ENCODE measurements at regions not wholly inside any gene's neighbourhood (a gene's known extent, or its start where the extent isn't known, plus 50 kb on each side); places are given as distances from the start of the nearest gene placed in this dataset.

DNA sequence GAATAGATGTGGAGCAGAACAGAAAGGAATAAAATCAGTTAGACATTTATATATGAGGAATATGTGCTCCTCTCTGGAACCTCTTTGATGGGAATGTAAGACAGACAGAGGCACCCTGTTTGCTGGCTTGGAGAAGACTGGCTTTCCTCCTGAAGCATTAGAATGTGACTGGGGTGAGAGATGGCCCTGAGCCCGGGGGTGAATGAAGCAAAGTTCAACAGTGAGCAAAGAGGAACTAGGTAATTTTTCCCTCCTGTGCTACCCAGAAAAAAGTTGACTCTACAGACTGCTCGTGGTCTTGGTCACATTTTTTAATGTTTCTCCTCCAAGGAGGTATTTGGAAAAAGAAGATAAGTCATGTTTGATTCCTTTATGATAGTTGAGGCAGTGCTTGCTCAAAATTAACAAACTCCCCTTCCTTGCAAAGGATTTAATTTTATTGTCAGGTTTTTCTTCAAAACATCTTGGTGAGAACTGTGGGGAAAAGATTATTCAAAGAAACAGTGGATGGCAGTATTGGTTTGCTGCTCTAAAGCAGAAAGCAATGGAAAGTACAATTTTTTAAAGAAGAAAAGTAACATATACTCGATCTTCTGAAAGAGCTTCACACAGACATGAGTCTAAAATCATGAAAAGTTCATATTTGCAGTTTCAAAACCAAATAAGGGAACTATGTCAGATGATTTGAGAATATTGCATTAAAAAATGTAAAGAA is 370.4 kb upstream of the CDIN1 start:
- H4K20me1 ChIP-seq = no peaks in the 10 kb centered on the region
- H3K9ac ChIP-seq = no peak overlapping the region
- no peak overlapping the region for H3K27ac ChIP-seq
- H3K4me3 ChIP-seq = no peak overlapping the region
- no peaks in the 10 kb centered on the region for H3K36me3 ChIP-seq
- no peaks in the 10 kb centered on the region for H3K4me1 ChIP-seq
- no peaks in the 10 kb centered on the region for H3K27me3 ChIP-seq
- no peak for TF ChIP-seq Cebpa-rat (IDR thresholded peaks at IDR 0.05)
- no peaks in the 10 kb centered on the region for H3K9me3 ChIP-seq
- no peak overlapping the region for H3K4me2 ChIP-seq

GRCh38 chr15:36210426-36210825 is 369.0 kb upstream of the CDIN1 start:
- Histone ChIP-seq H3K4me1 (no peaks in the 10 kb centered on the region), H3K9ac (no peak overlapping the region)

GRCh38 chr15:36218322-36218721 is 361.1 kb upstream of the CDIN1 start:
- H4K20me1 ChIP-seq = no peaks in the 10 kb centered on the region
- H3K9me3 ChIP-seq = peaks cover 9% of the 10 kb centered on the region
- H3K9ac ChIP-seq = no peak overlapping the region
- no peak overlapping the region for H3K4me3 ChIP-seq
- no peaks in the 10 kb centered on the region for H3K27me3 ChIP-seq
- no peaks in the 10 kb centered on the region for H3K36me3 ChIP-seq
- H3K4me2 ChIP-seq = no peak overlapping the region
- H3K27ac ChIP-seq = no peak overlapping the region
- H3K4me1 ChIP-seq = no peaks in the 10 kb centered on the region
- TF ChIP-seq Cebpa-rat (IDR thresholded peaks at IDR 0.05) = no peak

More at GRCh38 chr15:36210426-36210825, 369.0 kb upstream of the CDIN1 start:
- no peaks in the 10 kb centered on the region for H4K20me1 ChIP-seq
- no peaks in the 10 kb centered on the region for H3K36me3 ChIP-seq
- H3K4me3 ChIP-seq = no peak overlapping the region
- no peak overlapping the region for H3K4me2 ChIP-seq
- no peak overlapping the region for H3K27ac ChIP-seq
- no peaks in the 10 kb centered on the region for H3K27me3 ChIP-seq
- TF ChIP-seq Cebpa-rat (IDR thresholded peaks at IDR 0.05) = no peak
- H3K9me3 ChIP-seq = no peaks in the 10 kb centered on the region

DNA sequence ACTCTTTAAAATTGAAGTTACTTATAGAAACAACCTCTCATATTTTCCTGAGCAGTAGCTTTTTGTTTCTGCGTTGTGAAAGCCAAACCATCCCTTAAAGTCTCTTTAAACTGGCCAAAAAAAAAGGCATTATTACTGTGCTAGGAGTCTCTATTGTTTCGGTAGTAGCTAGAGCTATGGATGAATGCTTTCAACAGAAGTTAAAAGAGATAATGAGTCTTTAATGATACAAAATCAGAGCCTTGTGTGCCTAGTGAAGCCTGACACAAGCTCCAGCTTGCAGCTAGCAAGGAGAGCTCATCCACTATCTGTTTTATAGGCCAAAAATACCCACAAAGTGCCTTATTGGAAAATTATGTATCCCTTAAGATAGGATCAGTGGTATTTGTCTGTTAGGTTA is 360.4 kb upstream of the CDIN1 start:
- no peaks in the 10 kb centered on the region for H3K36me3 ChIP-seq
- peaks cover 9% of the 10 kb centered on the region for H3K9me3 ChIP-seq
- H3K4me1 ChIP-seq = no peaks in the 10 kb centered on the region
- TF ChIP-seq Cebpa-rat (IDR thresholded peaks at IDR 0.05) = no peak
- H3K27ac ChIP-seq = no peak overlapping the region
- H4K20me1 ChIP-seq = no peaks in the 10 kb centered on the region
- no peaks in the 10 kb centered on the region for H3K27me3 ChIP-seq
- no peak overlapping the region for H3K9ac ChIP-seq
- no peak overlapping the region for H3K4me3 ChIP-seq
- H3K4me2 ChIP-seq = no peak overlapping the region

GRCh38 chr15:36221992-36222391 is 357.4 kb upstream of the CDIN1 start:
- Histone ChIP-seq H3K4me2 (no peak overlapping the region), H3K36me3 (no peaks in the 10 kb centered on the region), H3K27me3 (no peaks in the 10 kb centered on the region), H3K9me3 (peaks cover 9% of the 10 kb centered on the region), H3K27ac (no peak overlapping the region), H3K4me1 (no peaks in the 10 kb centered on the region), H3K4me3 (no peak overlapping the region), H3K9ac (no peak overlapping the region), H4K20me1 (no peaks in the 10 kb centered on the region)
- no peak for TF ChIP-seq Cebpa-rat (IDR thresholded peaks at IDR 0.05)

GRCh38 chr15:36230776-36231175 is 348.6 kb upstream of the CDIN1 start:
- H3K4me2 ChIP-seq = no peak overlapping the region

GRCh38 chr15:36232491-36232890 is 346.9 kb upstream of the CDIN1 start:
- H3K4me1 ChIP-seq = no peaks in the 10 kb centered on the region
- no peak overlapping the region for H3K4me2 ChIP-seq
- no peak overlapping the region for H3K9ac ChIP-seq
- H3K36me3 ChIP-seq = no peaks in the 10 kb centered on the region
- no peaks in the 10 kb centered on the region for H3K9me3 ChIP-seq
- no peaks in the 10 kb centered on the region for H3K27me3 ChIP-seq
- no peak for TF ChIP-seq Cebpa-rat (IDR thresholded peaks at IDR 0.05)
- no peak overlapping the region for H3K4me3 ChIP-seq
- H4K20me1 ChIP-seq = no peaks in the 10 kb centered on the region
- H3K27ac ChIP-seq = no peak overlapping the region

More at GRCh38 chr15:36230776-36231175, 348.6 kb upstream of the CDIN1 start:
- Histone ChIP-seq H3K9me3 (no peaks in the 10 kb centered on the region), H3K36me3 (no peaks in the 10 kb centered on the region), H3K4me1 (no peaks in the 10 kb centered on the region), H4K20me1 (no peaks in the 10 kb centered on the region), H3K9ac (no peak overlapping the region), H3K27ac (no peak overlapping the region), H3K4me3 (no peak overlapping the region), H3K27me3 (no peaks in the 10 kb centered on the region)
- TF ChIP-seq Cebpa-rat (IDR thresholded peaks at IDR 0.05) = no peak

DNA sequence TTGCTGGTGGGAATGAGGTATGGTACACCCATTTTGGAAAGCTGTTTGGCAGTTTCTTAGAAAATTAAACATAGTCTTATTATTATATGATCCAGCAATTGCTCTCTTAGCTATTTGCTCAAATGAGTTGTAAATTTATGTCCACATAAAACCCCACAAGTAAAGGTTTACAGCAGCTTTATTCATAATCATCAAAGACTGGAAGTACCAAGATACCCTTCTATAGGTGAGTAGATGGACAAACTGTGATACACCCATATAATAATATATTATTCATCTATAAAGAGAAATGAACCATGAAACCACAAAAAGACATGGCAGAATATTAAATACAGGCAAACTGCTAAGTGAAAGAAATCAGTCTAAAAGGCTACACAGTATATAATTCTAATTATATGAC is 344.7 kb upstream of the CDIN1 start:
- Histone ChIP-seq H3K4me1 (no peaks in the 10 kb centered on the region), H3K27ac (no peak overlapping the region), H4K20me1 (no peaks in the 10 kb centered on the region), H3K36me3 (no peaks in the 10 kb centered on the region), H3K9me3 (no peaks in the 10 kb centered on the region), H3K9ac (no peak overlapping the region), H3K4me2 (no peak overlapping the region), H3K27me3 (no peaks in the 10 kb centered on the region), H3K4me3 (no peak overlapping the region)
- TF ChIP-seq Cebpa-rat (IDR thresholded peaks at IDR 0.05) = no peak

DNA sequence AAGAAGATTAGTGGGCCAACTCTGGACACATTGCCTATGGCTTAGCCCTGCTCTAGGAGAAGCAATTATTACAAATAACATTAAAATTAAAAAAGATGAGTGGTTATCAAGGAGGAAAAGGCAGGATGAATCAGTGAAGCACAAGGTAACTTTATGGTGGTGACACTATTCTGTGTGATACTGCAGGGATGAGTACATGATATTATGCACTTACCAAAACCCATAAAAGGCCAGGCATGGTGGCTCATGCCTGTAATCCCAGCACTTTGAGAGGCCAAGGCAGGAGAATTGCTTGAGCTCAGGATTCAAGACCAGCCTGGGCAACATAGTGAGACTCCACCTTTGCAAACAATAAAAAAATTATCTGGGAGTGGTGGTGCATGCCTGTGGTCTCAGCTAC is 344.3 kb upstream of the CDIN1 start:
- Histone ChIP-seq H3K4me1 (no peaks in the 10 kb centered on the region), H3K27me3 (no peaks in the 10 kb centered on the region), H3K9ac (no peak overlapping the region), H3K4me3 (no peak overlapping the region), H3K9me3 (no peaks in the 10 kb centered on the region), H3K4me2 (no peak overlapping the region), H4K20me1 (no peaks in the 10 kb centered on the region), H3K27ac (no peak overlapping the region), H3K36me3 (no peaks in the 10 kb centered on the region)
- no peak for TF ChIP-seq Cebpa-rat (IDR thresholded peaks at IDR 0.05)

DNA sequence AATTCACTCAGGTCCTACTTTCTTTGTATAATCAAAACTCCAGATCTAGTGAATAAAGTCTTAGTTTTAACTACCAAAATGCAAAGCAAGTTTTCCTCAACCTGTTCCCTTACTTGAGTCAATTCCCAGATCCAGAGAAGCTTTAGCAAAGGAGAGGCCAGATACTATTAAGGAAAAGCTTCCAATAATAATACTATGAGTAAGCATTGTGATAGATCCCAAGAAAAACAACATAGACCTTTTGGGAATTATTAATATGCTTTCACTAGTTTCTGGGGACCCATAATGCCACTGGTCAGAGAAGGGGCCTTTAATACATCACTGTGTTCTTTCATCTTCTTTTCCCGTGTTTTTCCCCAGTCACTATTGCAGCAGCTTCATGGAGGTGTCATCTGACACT is 339.9 kb upstream of the CDIN1 start:
- Histone ChIP-seq H3K36me3 (no peaks in the 10 kb centered on the region), H3K9ac (no peak overlapping the region), H3K4me2 (no peak overlapping the region), H3K27ac (no peak overlapping the region), H3K4me1 (no peaks in the 10 kb centered on the region), H3K27me3 (no peaks in the 10 kb centered on the region), H3K4me3 (no peak overlapping the region), H4K20me1 (no peaks in the 10 kb centered on the region), H3K9me3 (0 out of 2 replicates have a peak, but pooled peaks cover 4% of the 10 kb centered on the region)
- TF ChIP-seq Cebpa-rat (IDR thresholded peaks at IDR 0.05) = no peak

DNA sequence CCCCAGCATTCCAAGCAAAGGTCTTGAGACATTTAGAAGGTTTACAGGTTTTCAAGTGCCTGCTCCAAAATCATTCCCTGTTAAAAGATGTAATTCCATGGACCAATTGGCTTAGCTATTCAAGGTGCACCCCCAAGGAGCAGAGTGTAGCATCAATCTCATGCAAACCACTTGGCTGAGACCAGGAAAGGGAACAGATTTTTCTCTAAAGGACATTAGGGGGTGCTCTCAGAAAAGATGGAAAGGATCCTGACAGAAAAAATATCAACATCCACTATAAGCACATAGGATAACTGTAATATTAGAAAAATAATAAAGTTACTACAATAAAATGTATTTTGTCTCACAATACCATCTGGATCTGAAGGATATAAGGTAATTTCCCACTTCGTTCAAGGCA is 328.0 kb upstream of the CDIN1 start:
- Histone ChIP-seq H3K27me3 (no peaks in the 10 kb centered on the region), H3K4me3 (no peak overlapping the region), H3K4me1 (no peaks in the 10 kb centered on the region), H3K9ac (no peak overlapping the region), H3K9me3 (no peaks in the 10 kb centered on the region), H4K20me1 (no peaks in the 10 kb centered on the region), H3K36me3 (no peaks in the 10 kb centered on the region), H3K27ac (no peak overlapping the region), H3K4me2 (no peak overlapping the region)
- no peak for TF ChIP-seq Cebpa-rat (IDR thresholded peaks at IDR 0.05)
